GM12872 (cell line): ENCODE measurements at regions not wholly inside any gene's neighbourhood (a gene's known extent, or its start where the extent isn't known, plus 50 kb on each side); places are given as distances from the start of the nearest gene placed in this dataset.

Experiments
- TF ChIP-seq, protein P1 (sequence below): IDR thresholded peaks from 3 replicates; pipeline ENCODE4 v1.5.1; 2011; ENCODE audit warnings: low read depth, mild to moderate bottlenecking, low read length, moderate library complexity; ENCODE audit not compliant: insufficient read depth

DNA sequence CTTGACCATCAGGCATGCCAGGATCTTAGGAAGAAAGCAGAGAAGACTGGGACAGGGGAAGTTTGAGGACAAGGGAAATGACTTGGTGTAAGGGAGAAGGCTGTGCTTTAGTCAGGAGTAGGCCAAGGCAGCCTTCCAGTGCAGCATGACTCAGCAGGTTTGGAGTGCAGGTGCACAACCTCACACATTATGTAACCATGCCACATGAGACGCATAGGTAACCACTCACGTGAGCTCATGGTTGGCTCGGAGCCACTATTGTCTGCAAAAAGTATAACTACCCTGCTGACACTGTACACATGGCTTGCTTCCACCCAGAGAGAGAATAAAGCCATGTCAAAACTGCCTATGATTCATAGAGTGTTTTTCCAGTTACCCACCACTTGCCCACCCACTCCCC lies 715.9 kb downstream of the SMARCA1 start:
- TF ChIP-seq, protein P1, sequence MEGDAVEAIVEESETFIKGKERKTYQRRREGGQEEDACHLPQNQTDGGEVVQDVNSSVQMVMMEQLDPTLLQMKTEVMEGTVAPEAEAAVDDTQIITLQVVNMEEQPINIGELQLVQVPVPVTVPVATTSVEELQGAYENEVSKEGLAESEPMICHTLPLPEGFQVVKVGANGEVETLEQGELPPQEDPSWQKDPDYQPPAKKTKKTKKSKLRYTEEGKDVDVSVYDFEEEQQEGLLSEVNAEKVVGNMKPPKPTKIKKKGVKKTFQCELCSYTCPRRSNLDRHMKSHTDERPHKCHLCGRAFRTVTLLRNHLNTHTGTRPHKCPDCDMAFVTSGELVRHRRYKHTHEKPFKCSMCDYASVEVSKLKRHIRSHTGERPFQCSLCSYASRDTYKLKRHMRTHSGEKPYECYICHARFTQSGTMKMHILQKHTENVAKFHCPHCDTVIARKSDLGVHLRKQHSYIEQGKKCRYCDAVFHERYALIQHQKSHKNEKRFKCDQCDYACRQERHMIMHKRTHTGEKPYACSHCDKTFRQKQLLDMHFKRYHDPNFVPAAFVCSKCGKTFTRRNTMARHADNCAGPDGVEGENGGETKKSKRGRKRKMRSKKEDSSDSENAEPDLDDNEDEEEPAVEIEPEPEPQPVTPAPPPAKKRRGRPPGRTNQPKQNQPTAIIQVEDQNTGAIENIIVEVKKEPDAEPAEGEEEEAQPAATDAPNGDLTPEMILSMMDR = no peak

DNA sequence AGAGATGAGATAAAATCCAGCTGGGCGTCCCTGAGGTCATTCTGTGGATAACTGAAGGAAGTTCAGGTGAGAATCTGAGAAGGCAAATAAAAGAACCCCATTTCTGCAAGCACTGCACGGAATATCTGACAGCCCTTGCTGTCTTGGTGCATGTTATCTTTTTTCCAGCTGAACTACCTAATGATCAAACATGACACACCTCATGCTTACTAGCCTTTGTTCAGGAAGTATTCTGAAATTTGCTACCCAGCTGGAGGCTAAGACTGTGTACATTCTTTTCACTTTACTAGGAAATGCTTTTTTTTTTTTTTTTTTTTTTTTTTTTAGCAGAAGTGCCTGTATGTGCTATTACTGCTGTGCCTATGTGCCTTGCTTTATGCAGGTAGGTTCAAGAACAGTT lies 718.1 kb downstream of the SMARCA1 start:
- TF ChIP-seq, protein P1 = no peak

DNA sequence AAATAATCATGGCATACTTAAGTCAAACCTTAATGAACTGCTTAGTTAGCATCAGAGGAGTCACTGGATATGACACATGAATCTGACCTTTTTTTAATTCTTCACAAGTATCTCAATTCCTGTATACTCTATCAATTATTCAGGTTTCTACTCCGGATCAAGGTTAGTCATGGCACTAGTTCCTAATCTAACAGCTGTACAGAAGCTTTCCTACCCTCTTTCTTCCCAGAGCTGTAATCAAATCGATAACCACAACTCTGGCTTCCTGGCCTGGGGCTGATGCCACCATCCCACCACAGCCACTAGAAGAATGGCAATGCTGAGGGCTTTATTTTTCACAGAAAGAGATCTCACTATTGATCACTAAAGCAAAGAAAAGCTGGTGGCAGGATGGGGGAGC lies 718.5 kb downstream of the SMARCA1 start:
- TF ChIP-seq, protein P1 = no peak

DNA sequence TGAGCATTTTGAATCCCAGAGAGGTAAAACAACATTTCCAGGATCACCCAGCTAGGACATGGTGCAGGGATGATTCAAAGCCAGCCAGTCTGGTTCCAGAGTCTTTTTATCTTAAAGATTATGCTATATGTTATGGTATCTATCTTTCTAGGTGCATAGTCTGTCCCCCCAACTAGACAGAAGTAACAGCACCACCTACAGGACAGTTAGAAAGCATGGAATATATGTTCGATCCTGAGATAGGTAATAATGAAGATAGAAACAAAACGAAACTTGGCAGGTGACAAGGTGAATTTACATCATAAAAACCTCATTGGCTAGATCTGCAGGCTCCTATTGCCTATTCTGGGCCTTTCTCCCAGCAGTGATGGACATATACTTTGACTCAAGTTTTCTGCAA lies 723.2 kb downstream of the SMARCA1 start:
- TF ChIP-seq, protein P1 = no peak

DNA sequence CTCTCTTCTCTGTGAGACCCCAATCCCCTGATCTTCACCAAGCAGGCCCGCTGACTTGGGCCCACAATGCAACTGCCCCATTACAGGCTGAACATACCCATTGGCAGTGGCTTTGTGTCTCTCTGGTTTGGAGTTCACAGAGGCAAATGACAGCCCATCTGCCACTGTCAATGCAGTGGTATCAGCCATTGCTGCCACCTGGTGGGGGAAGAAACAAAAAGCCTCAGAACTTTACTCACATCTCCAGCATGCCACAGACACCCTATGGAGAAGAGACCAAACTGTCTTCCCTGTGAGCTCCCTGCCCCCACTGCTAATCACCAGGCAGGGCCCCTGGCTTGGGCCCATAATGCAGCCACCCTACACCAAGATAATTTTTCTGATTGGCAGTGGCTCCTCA lies 729.3 kb upstream of the ACTRT1 start:
- TF ChIP-seq, protein P1 = peak; percentile 12; the same call in 1 of the 3 replicates

DNA sequence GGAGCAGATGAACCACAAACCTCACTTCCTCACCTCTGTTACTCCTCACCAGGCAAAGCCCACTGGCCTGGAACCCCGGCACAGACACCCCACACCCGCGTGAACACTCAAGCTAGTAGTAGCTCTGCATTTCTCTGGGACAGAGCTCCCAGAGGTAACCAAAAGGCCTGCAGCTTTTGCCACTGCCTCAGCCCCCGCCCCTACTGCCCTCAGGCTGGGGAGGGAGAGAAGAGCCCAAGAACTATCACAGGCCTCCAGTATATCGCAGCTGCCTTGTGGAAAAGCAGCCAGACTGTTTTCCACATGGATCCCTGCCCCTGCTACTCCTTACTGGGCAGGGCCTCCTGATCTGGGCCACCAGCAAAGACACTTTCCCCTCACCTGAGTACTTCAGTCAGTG lies 728.7 kb upstream of the ACTRT1 start:
- TF ChIP-seq, protein P1 = no peak

DNA sequence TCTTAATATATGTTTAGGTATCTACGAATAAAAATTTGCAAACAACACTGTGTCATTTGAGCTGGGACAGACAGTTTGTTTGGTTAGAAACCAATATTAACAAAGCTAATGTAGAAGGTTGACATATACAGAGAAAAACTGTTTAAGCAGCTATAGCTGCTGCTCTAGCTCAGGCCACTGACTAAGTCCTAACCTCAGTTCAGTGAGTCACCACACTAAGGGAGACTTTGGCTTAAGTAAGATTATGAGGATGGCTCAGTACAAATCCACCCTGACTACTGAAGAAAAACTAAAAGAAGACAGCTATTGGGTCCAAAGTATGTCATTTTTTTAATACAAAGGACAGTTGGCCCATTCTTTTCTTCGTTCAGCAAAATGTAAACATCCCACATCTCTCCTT lies 717.3 kb upstream of the ACTRT1 start:
- TF ChIP-seq, protein P1 = no peak

DNA sequence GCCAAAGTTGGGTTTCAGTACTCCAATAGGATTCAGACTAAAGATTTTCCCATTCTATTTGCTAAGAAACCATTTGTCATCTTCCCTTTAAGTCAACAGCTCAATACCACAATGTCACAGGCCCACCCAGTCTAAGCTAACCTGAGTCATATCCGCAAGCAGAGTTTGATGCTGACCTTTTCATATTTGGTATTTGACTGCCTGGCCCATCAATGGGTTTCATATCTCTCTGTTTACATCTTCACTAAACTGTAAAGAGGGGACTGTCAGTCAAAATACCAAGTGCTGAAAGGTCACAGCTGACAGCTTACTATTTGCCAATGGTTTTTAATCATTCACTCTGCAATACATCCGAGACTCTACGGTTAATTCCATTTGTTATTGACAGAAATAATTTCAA lies 707.5 kb upstream of the ACTRT1 start:
- TF ChIP-seq, protein P1 = no peak
